Stimulated activated effector memory CD8-positive, alpha-beta T cell treated with anti-CD3 and anti-CD28 coated beads, Interleukin-12 subunit alpha, Interleukin-12 subunit beta, amount 100 ng/mL, for 72 hours (primary cell): ENCODE measurements at regions not wholly inside any gene's neighbourhood (a gene's known extent, or its start where the extent isn't known, plus 50 kb on each side); places are given as distances from the start of the nearest gene placed in this dataset.

ENCODE experiments used
- ATAC-seq: fragments of 150-1000 bp; cut with Tn5 transposase; 2 replicates; pipeline ENCODE4 v1.10.0; 2021
- DNase-seq, 2 donors: peaks; one replicate each; pipeline ENCODE4 v3.0.0; 2021 to 2022; ENCODE audit warnings: low spot score in 2 of 2
- H3K27ac Mint-ChIP-seq: one replicate; pipeline ENCODE4 v1.8.0; 2022; ENCODE audit warnings: mild to moderate bottlenecking, mixed read lengths
- H3K36me3 Mint-ChIP-seq: one replicate; pipeline ENCODE4 v1.8.0; 2022; ENCODE audit warnings: mild to moderate bottlenecking, mixed read lengths
- H3K4me1 Mint-ChIP-seq: one replicate; pipeline ENCODE4 v1.8.0; 2022; ENCODE audit warnings: mixed read lengths
- H3K4me3 Mint-ChIP-seq: one replicate; pipeline ENCODE4 v1.8.0; 2022; ENCODE audit warnings: mild to moderate bottlenecking, mixed read lengths
- H3K9me3 Mint-ChIP-seq: one replicate; pipeline ENCODE4 v1.8.0; 2022; ENCODE audit warnings: mixed read lengths

DNA sequence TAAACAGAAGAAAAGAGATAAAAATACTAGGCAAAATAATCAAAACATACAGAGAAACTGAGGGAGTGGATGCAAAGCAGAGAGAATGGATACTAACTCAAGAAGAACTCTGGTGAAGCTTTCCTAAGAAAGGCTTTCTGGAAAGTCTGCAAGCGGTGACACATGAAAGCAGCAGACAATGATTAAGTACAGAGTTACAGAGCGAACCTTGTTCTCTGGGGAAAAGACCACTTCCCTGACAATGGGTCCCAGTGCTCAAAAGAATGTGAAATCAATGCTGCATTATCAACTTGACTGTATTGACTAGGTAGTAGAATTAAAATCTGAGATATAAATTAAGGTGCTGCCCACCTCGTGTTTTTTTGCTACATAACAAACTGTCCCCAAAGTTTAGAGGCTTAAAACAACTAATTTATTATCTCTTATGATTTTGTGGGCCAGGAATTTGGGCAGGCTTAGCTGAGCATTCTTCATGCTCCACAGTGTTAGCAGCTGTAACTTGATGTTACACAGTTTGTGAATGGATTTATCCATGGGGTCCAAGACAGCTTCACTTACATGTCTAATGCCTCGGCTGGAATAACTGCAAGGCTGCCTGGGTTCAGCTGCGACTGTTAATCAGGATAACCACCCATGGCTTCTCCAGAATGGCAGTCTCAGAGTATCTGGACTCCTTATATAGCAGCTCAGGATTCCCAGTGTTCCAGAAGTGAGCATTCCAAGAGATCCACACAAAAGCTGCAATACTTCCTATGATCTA, 106.9 kb upstream of the INPP4B start:
- ATAC-seq (no peak), DNase-seq (no peak)
- Mint-ChIP-seq H3K4me1 (no peaks in the 10 kb centered on the region), H3K4me3 (no peak overlapping the region), H3K36me3 (no peaks in the 10 kb centered on the region), H3K9me3 (no peaks in the 10 kb centered on the region), H3K27ac (no peak overlapping the region)

DNA sequence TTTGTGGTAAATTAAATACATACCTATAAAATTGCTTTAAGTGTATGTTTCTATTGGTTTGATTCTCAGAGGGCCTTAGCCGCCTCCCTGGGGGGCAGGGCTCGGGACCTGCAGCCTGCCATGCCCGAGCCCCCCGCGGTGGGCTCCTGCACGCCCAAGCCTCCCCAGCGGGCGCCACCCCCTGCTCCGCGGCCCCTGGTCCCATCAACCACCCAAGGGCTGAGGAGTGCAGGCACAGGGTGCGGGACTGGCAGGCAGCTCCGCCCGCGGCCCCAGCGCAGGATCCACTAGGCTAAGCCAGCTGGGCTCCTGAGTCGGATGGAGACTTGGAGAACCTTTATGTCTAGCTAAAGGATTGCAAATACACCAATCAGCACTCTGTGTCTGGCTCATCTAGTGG, 108.3 kb upstream of the INPP4B start:
- no peaks in the 10 kb centered on the region for H3K36me3 Mint-ChIP-seq
- DNase-seq: no peak
- no peaks in the 10 kb centered on the region for H3K4me1 Mint-ChIP-seq
- no peak overlapping the region for H3K27ac Mint-ChIP-seq
- ATAC-seq: no peak
- H3K4me3 Mint-ChIP-seq: no peak overlapping the region
- no peaks in the 10 kb centered on the region for H3K9me3 Mint-ChIP-seq

DNA sequence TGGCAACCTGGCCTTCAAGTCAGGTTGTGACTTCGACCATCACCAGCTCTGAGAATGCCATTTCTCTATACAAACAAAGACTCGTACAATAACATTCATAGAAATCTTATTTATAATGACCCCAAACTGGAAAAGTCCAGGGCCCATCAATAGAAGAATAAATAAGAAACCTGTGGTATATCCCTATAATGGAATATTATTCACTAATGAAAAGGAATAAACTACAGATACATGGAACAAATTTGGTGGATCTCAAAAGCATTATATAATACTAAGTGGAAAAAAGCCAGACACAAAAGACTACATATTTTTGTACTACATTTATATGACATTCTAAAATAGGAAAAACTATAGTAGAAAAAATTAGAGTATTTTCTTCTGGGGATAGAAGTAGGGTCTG, 109.4 kb upstream of the INPP4B start:
- ATAC-seq (no peak), DNase-seq (no peak)
- no peaks in the 10 kb centered on the region for H3K9me3 Mint-ChIP-seq
- H3K4me3 Mint-ChIP-seq: no peak overlapping the region
- no peak overlapping the region for H3K27ac Mint-ChIP-seq
- H3K4me1 Mint-ChIP-seq: no peaks in the 10 kb centered on the region
- no peaks in the 10 kb centered on the region for H3K36me3 Mint-ChIP-seq

DNA sequence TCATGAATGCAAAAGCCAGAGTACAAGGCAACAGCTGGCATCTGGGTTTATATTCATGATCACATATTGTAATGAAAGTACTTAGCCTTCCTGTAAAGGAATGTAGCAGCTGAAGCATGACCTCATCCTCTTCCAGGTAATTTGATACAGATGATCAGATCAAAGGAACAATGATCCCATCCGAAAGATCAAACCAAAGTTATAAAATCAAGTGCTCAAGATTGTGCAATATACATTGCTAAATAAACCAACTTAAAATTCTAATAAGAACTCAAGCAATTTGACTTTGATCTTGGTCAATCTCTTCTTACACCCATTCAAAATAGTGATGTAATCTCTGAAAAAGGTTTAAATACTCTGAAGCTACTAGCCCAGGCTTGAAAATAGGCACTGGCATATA, 113.1 kb upstream of the INPP4B start:
- H3K9me3 Mint-ChIP-seq: no peaks in the 10 kb centered on the region
- ATAC-seq (no peak), DNase-seq (no peak)
- no peak overlapping the region for H3K4me3 Mint-ChIP-seq
- no peak overlapping the region for H3K27ac Mint-ChIP-seq
- no peaks in the 10 kb centered on the region for H3K36me3 Mint-ChIP-seq
- no peaks in the 10 kb centered on the region for H3K4me1 Mint-ChIP-seq

DNA sequence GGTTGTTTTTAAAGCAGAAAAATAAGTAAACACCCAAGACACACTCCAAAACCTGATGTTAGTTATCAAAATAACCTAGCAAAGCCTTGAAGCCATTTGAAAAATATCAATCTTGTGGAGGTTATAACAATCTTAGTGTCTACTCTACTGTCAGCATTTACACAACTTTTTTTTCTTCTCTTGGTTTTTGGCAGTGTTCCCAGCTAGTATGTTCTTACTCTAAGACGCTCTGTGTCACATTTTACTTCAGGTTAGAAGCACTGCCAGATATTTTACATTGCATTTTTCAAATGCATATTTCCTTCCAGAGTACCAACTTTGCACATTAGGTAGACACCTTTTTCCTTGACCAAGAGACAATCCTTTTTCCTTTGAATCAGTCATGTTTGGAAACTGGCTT, 114.0 kb upstream of the INPP4B start:
- no peaks in the 10 kb centered on the region for H3K36me3 Mint-ChIP-seq
- ATAC-seq (no peak), DNase-seq (no peak)
- no peaks in the 10 kb centered on the region for H3K9me3 Mint-ChIP-seq
- H3K4me1 Mint-ChIP-seq: no peaks in the 10 kb centered on the region
- H3K4me3 Mint-ChIP-seq: no peak overlapping the region
- no peak overlapping the region for H3K27ac Mint-ChIP-seq

DNA sequence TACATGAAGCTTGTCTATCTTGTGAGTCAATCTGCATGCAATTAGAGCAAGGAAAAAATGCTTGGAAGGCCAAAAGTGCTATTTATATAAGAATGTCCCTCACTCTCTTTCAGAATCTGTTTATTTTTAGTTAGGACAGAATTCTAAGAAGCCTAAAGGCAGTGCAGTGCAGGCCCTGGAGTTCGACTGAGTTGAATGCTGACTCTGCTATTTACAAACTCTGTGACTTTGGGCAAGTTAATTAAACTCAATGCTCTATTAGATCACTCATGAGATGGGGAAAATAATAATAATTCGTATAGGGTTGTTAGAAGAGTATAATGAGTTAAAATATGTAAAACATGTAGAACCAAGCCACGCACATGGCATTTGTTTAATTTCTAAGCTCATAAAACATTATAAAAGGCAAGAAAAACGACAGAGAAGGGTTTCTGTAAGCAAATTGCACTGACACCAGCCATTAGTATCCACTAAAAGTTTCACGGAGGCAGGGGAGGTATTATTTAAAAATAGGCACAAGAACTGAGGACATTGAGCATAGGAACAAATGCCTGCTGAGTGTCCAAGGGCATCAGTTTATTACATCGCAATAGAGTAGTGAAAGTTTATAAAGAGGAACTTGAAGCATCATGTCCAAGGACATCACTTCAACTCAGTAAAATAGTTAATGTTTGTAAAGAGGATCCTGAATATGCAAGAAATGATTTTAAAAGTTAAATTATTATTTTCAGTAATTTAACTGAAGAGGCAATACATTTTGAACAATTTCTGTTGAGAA, 115.0 kb upstream of the INPP4B start:
- Mint-ChIP-seq H3K36me3 (no peaks in the 10 kb centered on the region), H3K4me3 (no peak overlapping the region), H3K9me3 (no peaks in the 10 kb centered on the region), H3K4me1 (no peaks in the 10 kb centered on the region), H3K27ac (no peak overlapping the region)
- DNase-seq (no peak), ATAC-seq (no peak)

DNA sequence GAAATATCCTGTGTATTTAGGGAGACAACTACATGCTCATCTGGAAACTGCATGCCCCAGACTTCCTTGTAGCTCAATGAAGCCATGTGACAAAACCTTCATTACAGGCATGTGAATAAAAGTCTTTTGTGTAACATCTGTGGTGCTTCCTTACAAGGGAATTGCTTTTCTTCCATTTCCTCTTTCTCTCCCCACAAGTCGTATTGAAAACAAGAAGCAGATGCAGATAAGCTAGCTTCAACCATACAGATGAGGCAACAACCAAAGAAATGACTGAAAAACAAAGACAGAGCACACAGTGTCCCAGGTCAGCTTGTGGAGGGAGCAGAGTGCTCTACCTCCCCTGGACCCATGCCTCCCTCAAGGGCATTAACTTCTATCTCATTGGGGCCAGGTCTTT, 115.8 kb upstream of the INPP4B start:
- Mint-ChIP-seq H3K9me3 (no peaks in the 10 kb centered on the region), H3K4me1 (no peaks in the 10 kb centered on the region), H3K4me3 (no peak overlapping the region), H3K27ac (no peak overlapping the region), H3K36me3 (no peaks in the 10 kb centered on the region)
- ATAC-seq: no peak
- no peak for DNase-seq

DNA sequence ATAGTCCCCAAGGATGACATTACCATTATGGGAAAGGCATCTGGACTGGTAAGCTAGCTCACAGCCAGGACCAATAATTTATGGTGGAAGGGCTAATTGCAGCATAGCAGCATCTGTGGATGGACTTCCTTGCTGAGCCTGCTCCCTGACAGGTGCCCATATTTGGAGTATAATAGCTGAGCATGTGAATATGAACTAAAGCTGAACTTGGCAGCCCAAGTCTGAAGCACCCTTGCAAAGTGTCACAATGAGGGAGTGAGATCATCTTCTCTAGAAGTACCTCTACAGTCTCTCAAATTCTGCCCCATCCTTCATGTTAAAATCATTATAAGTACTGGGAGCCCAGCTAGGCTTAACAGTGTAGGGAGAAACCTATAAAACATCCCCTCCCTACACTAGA, 128.2 kb upstream of the INPP4B start:
- ATAC-seq: no peak

DNA sequence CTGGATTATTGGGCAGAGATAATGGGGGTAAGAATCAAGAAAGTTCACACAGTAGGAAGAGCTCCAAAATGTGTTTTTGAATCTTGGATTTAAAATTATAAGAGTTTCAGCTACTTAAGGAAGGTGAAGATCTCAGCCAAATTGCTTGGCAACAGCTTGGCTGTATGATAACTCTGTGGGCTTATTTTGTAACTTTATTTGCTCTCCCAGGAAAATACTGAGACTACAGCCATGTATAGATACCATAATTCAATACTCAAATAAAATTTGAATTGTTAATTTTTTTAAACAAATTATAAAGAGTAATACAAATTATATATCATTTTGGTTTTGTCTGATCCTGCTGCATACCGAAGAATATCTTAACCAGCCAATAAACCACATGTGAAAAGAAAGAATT, 129.5 kb upstream of the INPP4B start:
- no peak overlapping the region for H3K27ac Mint-ChIP-seq
- ATAC-seq: no peak
- no peak overlapping the region for H3K4me3 Mint-ChIP-seq
- H3K9me3 Mint-ChIP-seq: no peaks in the 10 kb centered on the region
- no peak for DNase-seq
- no peaks in the 10 kb centered on the region for H3K36me3 Mint-ChIP-seq
- no peaks in the 10 kb centered on the region for H3K4me1 Mint-ChIP-seq

More for the DNA sequence above, 128.2 kb upstream of the INPP4B start:
- Mint-ChIP-seq H3K4me1 (no peaks in the 10 kb centered on the region), H3K9me3 (no peaks in the 10 kb centered on the region), H3K36me3 (no peaks in the 10 kb centered on the region), H3K4me3 (no peak overlapping the region), H3K27ac (no peak overlapping the region)
- DNase-seq: no peak

DNA sequence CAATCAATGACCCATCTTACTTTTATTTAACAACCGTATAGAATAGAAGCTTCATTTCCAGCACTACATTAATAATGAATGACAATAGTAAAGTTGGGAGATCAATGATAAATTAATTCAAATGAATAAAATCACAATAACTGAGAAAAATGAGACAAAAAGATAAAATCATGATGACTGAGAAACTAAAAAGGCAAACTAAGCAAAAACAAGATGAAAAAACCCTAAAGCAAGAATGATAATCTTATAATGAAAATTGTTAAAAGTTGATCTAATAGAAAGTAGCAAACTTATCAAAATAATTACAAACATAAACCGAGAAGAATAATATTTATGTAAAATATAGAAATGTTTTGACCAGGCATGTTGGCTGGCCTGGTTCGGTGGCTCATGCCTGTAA, 130.4 kb upstream of the INPP4B start:
- H3K27ac Mint-ChIP-seq: no peak overlapping the region
- no peak overlapping the region for H3K4me3 Mint-ChIP-seq
- ATAC-seq (no peak), DNase-seq (no peak)
- no peaks in the 10 kb centered on the region for H3K4me1 Mint-ChIP-seq
- no peaks in the 10 kb centered on the region for H3K9me3 Mint-ChIP-seq
- no peaks in the 10 kb centered on the region for H3K36me3 Mint-ChIP-seq

DNA sequence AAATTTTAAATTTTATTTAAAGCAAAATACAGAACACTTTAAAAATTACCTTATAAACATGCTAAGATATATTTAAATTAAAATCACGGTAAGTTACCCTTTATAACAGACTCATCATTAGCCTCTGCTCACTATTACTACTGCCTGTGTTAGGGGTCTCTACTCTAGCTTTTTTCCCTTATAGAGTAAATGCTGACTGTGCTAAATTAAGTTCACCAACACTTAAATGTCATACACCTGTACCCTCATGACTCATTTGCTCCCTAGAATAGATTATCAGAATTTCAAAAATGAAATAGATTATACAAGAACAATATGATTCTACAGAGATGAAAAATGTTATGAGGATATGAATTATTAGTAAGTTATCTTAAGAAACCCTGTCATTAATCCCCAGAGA, 131.1 kb upstream of the INPP4B start:
- no peaks in the 10 kb centered on the region for H3K4me1 Mint-ChIP-seq
- no peak for DNase-seq
- no peak overlapping the region for H3K27ac Mint-ChIP-seq
- no peaks in the 10 kb centered on the region for H3K36me3 Mint-ChIP-seq
- ATAC-seq: no peak
- H3K4me3 Mint-ChIP-seq: no peak overlapping the region
- no peaks in the 10 kb centered on the region for H3K9me3 Mint-ChIP-seq

DNA sequence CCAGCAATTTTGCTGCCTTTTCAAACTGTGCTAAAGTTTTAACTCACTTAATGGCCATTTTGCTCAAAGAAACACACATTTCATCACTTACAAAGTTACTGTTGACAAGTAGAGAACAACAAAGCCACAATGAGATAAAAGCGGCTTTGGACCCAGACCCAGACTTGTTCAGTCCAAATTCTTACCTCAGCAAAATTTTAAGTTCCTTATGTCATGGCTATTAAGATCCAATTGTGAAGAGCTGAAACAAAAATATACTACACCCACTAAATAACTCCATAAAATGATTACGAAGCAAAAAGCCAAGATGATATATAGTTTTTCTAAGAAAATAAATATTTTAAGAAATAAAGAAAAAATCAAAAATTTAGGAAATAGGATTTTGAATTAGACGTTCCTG, 137.0 kb upstream of the INPP4B start:
- H3K36me3 Mint-ChIP-seq: no peaks in the 10 kb centered on the region
- H3K9me3 Mint-ChIP-seq: peaks cover 5% of the 10 kb centered on the region
- H3K27ac Mint-ChIP-seq: no peak overlapping the region
- no peaks in the 10 kb centered on the region for H3K4me1 Mint-ChIP-seq
- DNase-seq (no peak), ATAC-seq (no peak)
- H3K4me3 Mint-ChIP-seq: no peak overlapping the region

DNA sequence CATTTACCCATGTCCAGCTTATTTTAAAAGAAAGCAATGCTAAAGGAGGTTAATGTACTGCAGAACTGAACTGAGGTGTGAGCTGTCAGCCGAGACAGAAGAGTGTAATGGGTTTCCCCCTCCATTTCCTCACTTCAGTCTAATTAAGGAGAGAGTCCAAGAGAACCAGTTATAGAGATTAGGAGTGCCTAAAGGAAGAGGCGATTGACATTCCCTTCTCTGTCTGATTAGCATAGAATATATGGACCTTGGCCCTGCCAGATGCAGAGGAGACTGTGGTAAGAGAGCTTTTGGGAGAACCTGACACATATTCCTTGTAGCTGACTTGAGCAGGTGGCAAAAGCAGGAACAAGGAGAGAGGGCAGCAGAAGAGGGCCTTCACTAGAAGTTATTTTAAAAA, 137.5 kb upstream of the INPP4B start:
- no peak for DNase-seq
- H3K36me3 Mint-ChIP-seq: no peaks in the 10 kb centered on the region
- H3K27ac Mint-ChIP-seq: no peak overlapping the region
- H3K4me3 Mint-ChIP-seq: no peak overlapping the region
- H3K9me3 Mint-ChIP-seq: peaks cover 5% of the 10 kb centered on the region
- H3K4me1 Mint-ChIP-seq: no peaks in the 10 kb centered on the region
- no peak for ATAC-seq

DNA sequence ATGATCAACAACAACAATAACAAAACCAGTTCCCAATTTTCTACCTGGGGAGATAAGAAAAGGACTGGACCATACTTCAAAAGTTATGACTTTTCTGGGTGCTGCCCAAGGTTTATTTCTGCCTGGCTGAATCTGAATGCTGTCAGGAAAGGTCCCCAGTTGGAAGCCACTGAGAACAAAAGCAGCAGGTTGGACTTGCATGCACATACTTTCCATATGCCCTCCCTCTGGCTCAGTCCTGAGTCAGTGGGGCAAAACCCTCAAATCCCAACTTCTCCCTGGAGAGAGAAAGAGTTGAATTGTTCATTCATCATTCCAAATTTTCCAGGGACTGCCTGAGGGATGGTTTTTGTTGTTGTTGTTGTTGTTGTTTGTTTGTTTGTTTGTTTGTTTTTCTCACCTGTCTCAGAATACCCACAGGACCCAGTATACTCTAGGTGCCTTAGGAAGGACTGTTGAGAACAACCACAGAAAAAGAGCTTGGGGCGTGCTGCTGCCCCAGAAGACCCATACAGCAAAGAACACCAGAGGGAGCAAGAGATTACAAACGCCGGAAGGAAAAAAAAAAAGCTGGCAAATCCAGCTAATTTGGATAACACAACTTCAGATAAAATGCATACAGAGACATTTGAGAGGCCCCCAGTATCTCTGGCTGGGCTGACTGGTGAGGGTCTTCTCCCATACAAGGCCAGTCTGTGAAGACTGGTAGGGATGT, 138.9 kb upstream of the INPP4B start:
- Mint-ChIP-seq H3K9me3 (peaks cover 9% of the 10 kb centered on the region), H3K27ac (no peak overlapping the region), H3K4me1 (no peaks in the 10 kb centered on the region), H3K36me3 (no peaks in the 10 kb centered on the region), H3K4me3 (no peak overlapping the region)
- no peak for ATAC-seq
- no peak for DNase-seq

DNA sequence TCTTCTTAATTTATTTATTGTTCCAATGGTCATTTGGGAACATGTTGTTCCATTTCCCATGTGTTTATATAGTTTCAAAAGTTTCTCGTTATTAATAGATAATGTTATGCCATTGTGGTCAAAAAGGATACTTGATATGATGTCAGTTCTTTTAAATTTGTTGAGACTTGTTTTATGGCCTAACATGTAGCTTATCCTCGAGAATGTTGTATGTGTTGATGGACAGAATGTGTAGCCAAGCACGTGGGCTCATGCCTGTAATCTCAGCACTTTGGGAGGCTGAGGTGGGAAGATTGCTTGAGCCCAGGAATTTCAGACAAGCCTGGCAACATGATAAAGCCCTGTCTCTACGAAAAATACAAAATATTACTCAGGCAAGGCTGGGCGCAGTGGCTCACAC, 168.5 kb upstream of the USP38 start:
- no peak overlapping the region for H3K4me3 Mint-ChIP-seq
- DNase-seq: no peak
- ATAC-seq: no peak

DNA sequence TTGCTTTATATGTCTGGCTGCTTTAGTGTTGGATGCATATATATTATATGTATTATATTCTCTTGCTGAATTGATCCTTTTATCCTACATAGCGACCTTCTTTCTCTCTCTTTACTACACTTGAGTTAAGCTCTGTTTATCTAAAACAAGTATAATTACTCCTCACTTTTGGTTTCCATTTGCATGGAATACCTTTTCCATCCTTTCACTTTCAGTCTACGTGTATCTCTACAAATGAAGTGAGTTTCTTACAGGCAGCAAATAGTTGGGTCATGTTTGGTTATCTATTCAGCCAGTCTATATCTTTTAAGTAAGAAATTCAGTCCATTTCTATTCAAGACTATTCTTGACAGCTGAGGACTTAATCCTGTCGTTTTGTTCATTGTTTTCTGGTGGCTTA, 167.5 kb upstream of the USP38 start:
- Mint-ChIP-seq H3K4me1 (no peaks in the 10 kb centered on the region), H3K27ac (no peak overlapping the region), H3K9me3 (no peaks in the 10 kb centered on the region), H3K36me3 (no peaks in the 10 kb centered on the region), H3K4me3 (no peak overlapping the region)
- DNase-seq (no peak), ATAC-seq (no peak)

More for the DNA sequence above, 168.5 kb upstream of the USP38 start:
- Mint-ChIP-seq H3K4me1 (no peaks in the 10 kb centered on the region), H3K9me3 (peaks cover 2% of the 10 kb centered on the region), H3K27ac (no peak overlapping the region), H3K36me3 (no peaks in the 10 kb centered on the region)
